ENCODE measurements at regions not wholly inside any gene's neighbourhood (a gene's known extent, or its start where the extent isn't known, plus 50 kb on each side); places are given as distances from the start of the nearest gene placed in this dataset.
"Not testable (repeated sequence)": the region's sequence is repeated elsewhere in the genome, so short reads cannot be mapped to it uniquely, and the experiment has no call there.

GRCh38 chr1:71345491-71345890 is 264.7 kb upstream of the ZRANB2 start:
- DNase-seq = no peak

GRCh38 chr1:71343686-71344416 is 263.0 kb upstream of the ZRANB2 start:
- no peak for DNase-seq

- no peak for DNase-seq
Measured at GRCh38 chr1:71339238-71339637, 258.4 kb upstream of the ZRANB2 start.

GRCh38 chr1:71330991-71331390 is 250.2 kb upstream of the ZRANB2 start:
- no peak for DNase-seq

GRCh38 chr1:71324671-71325267 is 243.9 kb upstream of the ZRANB2 start:
- peak; percentile 17 for DNase-seq

- no peak for DNase-seq
Measured at GRCh38 chr1:71312545-71312944, 231.7 kb upstream of the ZRANB2 start.

- DNase-seq = peak; percentile 29
Measured at GRCh38 chr1:71311376-71311775, 230.5 kb upstream of the ZRANB2 start.

GRCh38 chr1:71307451-71307850 is 226.6 kb upstream of the ZRANB2 start:
- DNase-seq = peak; percentile 91

GRCh38 chr1:71304125-71304524 is 223.3 kb upstream of the ZRANB2 start:
- no peak for DNase-seq

GRCh38 chr1:71303617-71304041 is 222.8 kb upstream of the ZRANB2 start:
- no peak for DNase-seq

GRCh38 chr1:71298633-71299032 is 217.8 kb upstream of the ZRANB2 start:
- peak; percentile 38 for DNase-seq

GRCh38 chr1:71296551-71297134 is 215.8 kb upstream of the ZRANB2 start:
- peak; percentile 76 for DNase-seq

- DNase-seq = peak; percentile 78
Measured at GRCh38 chr1:71295350-71295749, 214.5 kb upstream of the ZRANB2 start.

GRCh38 chr1:71294178-71294577 is 213.3 kb upstream of the ZRANB2 start:
- DNase-seq = peak; percentile 72

- no peak for DNase-seq
Measured at GRCh38 chr1:71292203-71292602, 211.4 kb upstream of the ZRANB2 start.

GRCh38 chr1:71290506-71291237 is 209.8 kb upstream of the ZRANB2 start:
- not testable (repeated sequence) for DNase-seq

- DNase-seq = no peak
Measured at GRCh38 chr1:71285529-71285928, 204.7 kb upstream of the ZRANB2 start.

- DNase-seq = no peak
Measured at GRCh38 chr1:71276466-71276865, 195.6 kb upstream of the ZRANB2 start.

GRCh38 chr1:71273334-71273733 is 192.5 kb upstream of the ZRANB2 start:
- peak; percentile 95 for DNase-seq

GRCh38 chr1:71270394-71270915 is 189.6 kb upstream of the ZRANB2 start:
- no peak for DNase-seq

- DNase-seq = peak; percentile 29
Measured at GRCh38 chr1:71269818-71270217, 189.0 kb upstream of the ZRANB2 start.

- no peak for DNase-seq
Measured at GRCh38 chr1:71269179-71269578, 188.3 kb upstream of the ZRANB2 start.

GRCh38 chr1:71267220-71267619 is 186.4 kb upstream of the ZRANB2 start:
- no peak for DNase-seq

All from fibroblast of upper back skin (primary cell).